H1 (cell line): ENCODE measurements at regions not wholly inside any gene's neighbourhood (a gene's known extent, or its start where the extent isn't known, plus 50 kb on each side); places are given as distances from the start of the nearest gene placed in this dataset.

Source experiments
- CTCF ChIA-PET: fragments of 300-600 bp; sonication (Branson Sonifier 250); formaldehyde crosslinking; loops from one replicate; lab custom pipeline; 2021; ENCODE audit not compliant: partially characterized antibody; lab: Charles Lee
- POLR2A ChIA-PET: fragments of 300-600 bp; sonication (Branson Sonifier 250); formaldehyde crosslinking; loops from one replicate; lab custom pipeline; 2021; ENCODE audit warnings: inconsistent platforms; ENCODE audit not compliant: partially characterized antibody; lab: Charles Lee
- DNase-seq, 2 experiments: peaks; one replicate each; pipeline versions ENCODE4 v3.0.0 to v3.0.0-alpha.2; 2010 to 2022; ENCODE audit warnings: low spot score in 2 of 2, low read depth in 1 of 2, mixed read lengths in 1 of 2
- FAIRE-seq: peaks from 2 replicates; lab custom pipeline; 2011; peaks lifted over from hg19 to GRCh38; lab: Jason Lieb, UNC
- H2AFZ ChIP-seq: 2 replicates; pipeline ENCODE4 v1.8.1; 2012; ENCODE audit warnings: low read length, inconsistent platforms
- H2AK5ac ChIP-seq: 2 replicates; pipeline ENCODE4 v1.6.1; 2013; ENCODE audit warnings: low read depth, low read length
- H2BK120ac ChIP-seq: replicated peaks from 2 replicates; pipeline ENCODE3; 2013; ENCODE audit warnings: low read depth, low read length, inconsistent platforms
- H2BK12ac ChIP-seq: 2 replicates; pipeline ENCODE4 v1.6.1; 2013; ENCODE audit warnings: low read depth, low read length
- H2BK15ac ChIP-seq: 2 replicates; pipeline ENCODE4 v1.6.1; 2013; ENCODE audit warnings: low read length
- H2BK20ac ChIP-seq: 2 replicates; pipeline ENCODE4 v1.6.1; 2013; ENCODE audit warnings: low read length
- H2BK5ac ChIP-seq: 2 replicates; pipeline ENCODE4 v1.6.1; 2013; ENCODE audit warnings: low read depth, low read length
- H3K14ac ChIP-seq: 2 replicates; pipeline ENCODE4 v1.6.1; 2013; ENCODE audit warnings: inconsistent platforms; ENCODE audit not compliant: insufficient read length
- H3K18ac ChIP-seq: 2 replicates; pipeline ENCODE4 v1.6.1; 2013; ENCODE audit warnings: low read length; ENCODE audit errors: extremely low read depth
- H3K23ac ChIP-seq: 2 replicates; pipeline ENCODE4 v1.6.1; 2013; ENCODE audit warnings: inconsistent platforms; ENCODE audit not compliant: insufficient read length
- H3K23me2 ChIP-seq: 2 replicates; pipeline ENCODE4 v1.6.1; 2013; ENCODE audit warnings: low read depth, low read length
- H3K27ac ChIP-seq: 2 replicates; pipeline ENCODE4 v1.6.1; 2011; ENCODE audit warnings: low read depth, low read length, inconsistent platforms
- H3K27me3 ChIP-seq, 4 experiments: replicated peaks in 1 of 4; 1 replicate in 1 of 4; 2 replicates in 3 of 4; pipeline versions ENCODE4 v1.6.1 to v1.8.1; 2011 to 2013; ENCODE audit warnings: low read length in 3 of 4, mild to moderate bottlenecking in 3 of 4, inconsistent platforms in 2 of 4, mixed read lengths in 2 of 4, moderate library complexity in 1 of 4; ENCODE audit not compliant: control insufficient read depth in 3 of 4, insufficient read depth in 3 of 4; ENCODE audit errors: extremely low read depth in 1 of 4
- H3K36me3 ChIP-seq, 4 experiments: 2 replicates each; pipeline versions ENCODE4 v1.6.1 to v1.8.1; 2011 to 2013; ENCODE audit warnings: mild to moderate bottlenecking in 4 of 4, low read length in 3 of 4, moderate library complexity in 2 of 4, control low read depth in 1 of 4, inconsistent platforms in 1 of 4; ENCODE audit not compliant: insufficient read depth in 4 of 4, control insufficient read depth in 2 of 4
- H3K4ac ChIP-seq: replicated peaks from 2 replicates; pipeline ENCODE3; 2013; ENCODE audit warnings: low read length, low read depth, mixed read lengths, inconsistent platforms; ENCODE audit not compliant: insufficient read length
- H3K4me1 ChIP-seq, 4 experiments: replicated peaks in 1 of 4; 1 replicate in 1 of 4; 2 replicates in 3 of 4; pipeline versions ENCODE4 v1.6.1 to v1.8.1; 2011 to 2013; ENCODE audit warnings: low read length in 3 of 4, inconsistent platforms in 2 of 4, mixed read lengths in 1 of 4; ENCODE audit not compliant: insufficient read depth in 4 of 4, control insufficient read depth in 3 of 4
- H3K4me2 ChIP-seq, 2 experiments: 2 replicates each; pipeline versions ENCODE4 v1.6.1 to v1.8.1; 2011 to 2013; ENCODE audit warnings: low read depth in 2 of 2, low read length in 2 of 2, control low read depth in 1 of 2, inconsistent platforms in 1 of 2, mild to moderate bottlenecking in 1 of 2; ENCODE audit not compliant: insufficient read depth in 1 of 2
- H3K4me3 ChIP-seq, 4 experiments: fragments of 200-600, 300-600 bp in 1 of 4; sonication (generic), shearing (Covaris generic), sonication (Bioruptor Twin) in 1 of 4; 2 replicates each; pipeline versions ENCODE4 v1.5.1 to v1.8.1; 2011 to 2016; ENCODE audit warnings: low read length in 4 of 4, low read depth in 3 of 4, control low read depth in 2 of 4, inconsistent platforms in 2 of 4, mild to moderate bottlenecking in 2 of 4, mixed read lengths in 1 of 4, moderate library complexity in 1 of 4; ENCODE audit not compliant: insufficient read depth in 2 of 4; ENCODE audit errors: extremely low read depth in 1 of 4
- H3K56ac ChIP-seq: replicated peaks from 2 replicates; pipeline ENCODE3; 2013; ENCODE audit warnings: low read depth, mild to moderate bottlenecking, mixed read lengths, low read length, inconsistent platforms; ENCODE audit not compliant: insufficient read length
- H3K79me1 ChIP-seq: 2 replicates; pipeline ENCODE4 v1.6.1; 2013; ENCODE audit warnings: low read depth, low read length, control low read depth
- H3K79me2 ChIP-seq, 2 experiments: 2 replicates each; pipeline versions ENCODE4 v1.6.1 to v1.8.1; 2012 to 2013; ENCODE audit warnings: low read length in 2 of 2, mild to moderate bottlenecking in 2 of 2, inconsistent platforms in 1 of 2; ENCODE audit not compliant: insufficient read depth in 2 of 2, control insufficient read depth in 1 of 2
- H3K9ac ChIP-seq, 4 experiments: replicated peaks in 1 of 4; 1 replicate in 1 of 4; 2 replicates in 3 of 4; pipeline versions ENCODE4 v1.6.1 to v1.8.1; 2011 to 2013; ENCODE audit warnings: low read depth in 3 of 4, low read length in 3 of 4, control low read depth in 2 of 4, mild to moderate bottlenecking in 2 of 4, moderate library complexity in 2 of 4, inconsistent platforms in 1 of 4; ENCODE audit errors: extremely low read depth in 1 of 4
- H3K9me3 ChIP-seq, 2 experiments: 2 replicates each; pipeline versions ENCODE4 v1.6.1 to v1.8.1; 2012 to 2013; ENCODE audit warnings: mild to moderate bottlenecking in 2 of 2, moderate library complexity in 2 of 2, control low read depth in 1 of 2, inconsistent platforms in 1 of 2, low read depth in 1 of 2, low read length in 1 of 2, mixed read lengths in 1 of 2; ENCODE audit not compliant: insufficient read depth in 2 of 2
- H4K20me1 ChIP-seq, 2 experiments: replicated peaks in 1 of 2; 2 replicates each; pipeline versions ENCODE3 to v1.8.1; 2011 to 2013; ENCODE audit warnings: inconsistent platforms in 2 of 2, low read length in 2 of 2, mild to moderate bottlenecking in 1 of 2; ENCODE audit not compliant: insufficient read depth in 2 of 2, control insufficient read depth in 1 of 2
- H4K5ac ChIP-seq: 2 replicates; pipeline ENCODE4 v1.6.1; 2013; ENCODE audit warnings: low read length, low read depth, mixed read lengths, inconsistent platforms; ENCODE audit not compliant: insufficient read length
- H4K8ac ChIP-seq: 2 replicates; pipeline ENCODE4 v1.8.0; 2013; ENCODE audit warnings: mild to moderate bottlenecking, moderate library complexity, low read length, inconsistent platforms; ENCODE audit not compliant: insufficient read depth; ENCODE audit errors: extremely low read depth
- H4K91ac ChIP-seq: replicated peaks from 2 replicates; pipeline ENCODE3; 2013; ENCODE audit warnings: low read length, mixed read lengths, inconsistent platforms; ENCODE audit not compliant: insufficient read length
- CTCF ChIP-seq, 3 experiments: IDR thresholded peaks; 1 replicate in 2 of 3; 2 replicates in 1 of 3; pipeline versions ENCODE4 v1.5.1 to v1.6.1; 2011; ENCODE audit warnings: low read length in 3 of 3, mild to moderate bottlenecking in 3 of 3, inconsistent platforms in 2 of 3, low read depth in 1 of 3, moderate library complexity in 1 of 3; ENCODE audit not compliant: insufficient read depth in 1 of 3; ENCODE audit errors: control extremely low read depth in 1 of 3
- RBBP5 ChIP-seq: IDR thresholded peaks from 2 replicates; pipeline ENCODE4 v1.7.1; 2012; ENCODE audit warnings: low read depth, mild to moderate bottlenecking, inconsistent platforms, low read length, moderate library complexity, borderline replicate concordance
- WGBS, 2 experiments: shearing (Covaris generic) in 1 of 2; methylation state at CpG; one replicate each; pipeline versions ENCODE4 v1.1.6 to v1.1.7; 2013 to 2015; ENCODE audit warnings: low lambda C conversion rate in 2 of 2, mixed read lengths in 2 of 2, inconsistent platforms in 1 of 2, low coverage in 1 of 2, missing lambda C conversion rate in 1 of 2; ENCODE audit not compliant: insufficient replicate concordance in 2 of 2, insufficient coverage in 1 of 2, insufficient read length in 1 of 2; ENCODE audit errors: extremely low coverage in 1 of 2, missing lambda C conversion rate in 1 of 2; 5-methylcytosine and 5-hydroxymethylcytosine counted together

GRCh38 chr5:114050087-114050486, 311.8 kb upstream of the KCNN2 start:
- Histone ChIP-seq H2BK5ac (no peak overlapping the region), H3K4me1 (peaks cover 4 to 8% (median 6%) of the 10 kb centered on the region in 4 experiments; a peak in 4 of 7 replicates), H4K8ac (no peak overlapping the region), H3K9me3 (no peaks in the 10 kb centered on the region), H3K79me2 (no peaks in the 10 kb centered on the region), H3K23ac (no peak overlapping the region), H2AFZ (no peak overlapping the region), H3K56ac (no peak overlapping the region), H4K91ac (no peak overlapping the region), H3K4me3 (no peak overlapping the region), H3K18ac (no peak overlapping the region), H2BK20ac (no peak overlapping the region), H2BK12ac (no peak overlapping the region), H3K14ac (no peak overlapping the region), H4K5ac (no peak overlapping the region), H3K27ac (no peak overlapping the region), H2BK120ac (no peak overlapping the region), H3K9ac (no peak overlapping the region), H2BK15ac (no peak overlapping the region), H2AK5ac (no peak overlapping the region), H4K20me1 (no peaks in the 10 kb centered on the region), H3K79me1 (no peaks in the 10 kb centered on the region), H3K4me2 (no peak overlapping the region), H3K27me3 (peaks cover 0 to 16% (median 7%) of the 10 kb centered on the region in 4 experiments; a peak in 4 of 7 replicates), H3K36me3 (no peaks in the 10 kb centered on the region), H3K23me2 (no peaks in the 10 kb centered on the region; the same call in 1 of the 2 replicates), H3K4ac (no peak overlapping the region)
- FAIRE-seq (no peak), DNase-seq (no peak)
- POLR2A ChIA-PET = no interaction called here
- CTCF ChIA-PET = interaction anchor here (0.6 to 2.0 kb wide), 4 partner anchors 14 to 256 kb away, joined by 3 to 7 read pairs (median 4); no protein-coding TSS in a partner anchor
- WGBS, 2 experiments = 95% methylated on average over 2 of the region's 2 CpGs; no CpG with 5 or more reads in 1 of the 2 experiments
- TF ChIP-seq CTCF (IDR thresholded peaks at IDR 0.05; ENCODE audit: control extremely low read depth in 1 of 3, insufficient read depth in 1 of 3, low read depth in 1 of 3, low read length in 3 of 3) (peak in 1 of 3 experiments; percentile 15; a peak in 1 of 4 replicates), RBBP5 (no peak)
